H1 (cell line): ENCODE measurements at regions not wholly inside any gene's neighbourhood (a gene's known extent, or its start where the extent isn't known, plus 50 kb on each side); places are given as distances from the start of the nearest gene placed in this dataset.

Experiments
- CTCF ChIA-PET: fragments of 300-600 bp; sonication (Branson Sonifier 250); formaldehyde crosslinking; loops from one replicate; lab custom pipeline; 2021; ENCODE audit not compliant: partially characterized antibody; lab: Charles Lee
- POLR2A ChIA-PET: fragments of 300-600 bp; sonication (Branson Sonifier 250); formaldehyde crosslinking; loops from one replicate; lab custom pipeline; 2021; ENCODE audit warnings: inconsistent platforms; ENCODE audit not compliant: partially characterized antibody; lab: Charles Lee
- DNase-seq, 2 experiments: peaks; one replicate each; pipeline versions ENCODE4 v3.0.0 to v3.0.0-alpha.2; 2010 to 2022; ENCODE audit warnings: low spot score in 2 of 2, low read depth in 1 of 2, mixed read lengths in 1 of 2
- FAIRE-seq: peaks from 2 replicates; lab custom pipeline; 2011; peaks lifted over from hg19 to GRCh38; lab: Jason Lieb, UNC
- H2AFZ ChIP-seq: 2 replicates; pipeline ENCODE4 v1.8.1; 2012; ENCODE audit warnings: low read length, inconsistent platforms
- H2AK5ac ChIP-seq: 2 replicates; pipeline ENCODE4 v1.6.1; 2013; ENCODE audit warnings: low read depth, low read length
- H2BK120ac ChIP-seq: replicated peaks from 2 replicates; pipeline ENCODE3; 2013; ENCODE audit warnings: low read depth, low read length, inconsistent platforms
- H2BK12ac ChIP-seq: 2 replicates; pipeline ENCODE4 v1.6.1; 2013; ENCODE audit warnings: low read depth, low read length
- H2BK15ac ChIP-seq: 2 replicates; pipeline ENCODE4 v1.6.1; 2013; ENCODE audit warnings: low read length
- H2BK20ac ChIP-seq: 2 replicates; pipeline ENCODE4 v1.6.1; 2013; ENCODE audit warnings: low read length
- H2BK5ac ChIP-seq: 2 replicates; pipeline ENCODE4 v1.6.1; 2013; ENCODE audit warnings: low read depth, low read length
- H3K14ac ChIP-seq: 2 replicates; pipeline ENCODE4 v1.6.1; 2013; ENCODE audit warnings: inconsistent platforms; ENCODE audit not compliant: insufficient read length
- H3K18ac ChIP-seq: 2 replicates; pipeline ENCODE4 v1.6.1; 2013; ENCODE audit warnings: low read length; ENCODE audit errors: extremely low read depth
- H3K23ac ChIP-seq: 2 replicates; pipeline ENCODE4 v1.6.1; 2013; ENCODE audit warnings: inconsistent platforms; ENCODE audit not compliant: insufficient read length
- H3K23me2 ChIP-seq: 2 replicates; pipeline ENCODE4 v1.6.1; 2013; ENCODE audit warnings: low read depth, low read length
- H3K27ac ChIP-seq: 2 replicates; pipeline ENCODE4 v1.6.1; 2011; ENCODE audit warnings: low read depth, low read length, inconsistent platforms
- H3K27me3 ChIP-seq, 4 experiments: replicated peaks in 1 of 4; 1 replicate in 1 of 4; 2 replicates in 3 of 4; pipeline versions ENCODE4 v1.6.1 to v1.8.1; 2011 to 2013; ENCODE audit warnings: low read length in 3 of 4, mild to moderate bottlenecking in 3 of 4, inconsistent platforms in 2 of 4, mixed read lengths in 2 of 4, moderate library complexity in 1 of 4; ENCODE audit not compliant: control insufficient read depth in 3 of 4, insufficient read depth in 3 of 4; ENCODE audit errors: extremely low read depth in 1 of 4
- H3K36me3 ChIP-seq, 4 experiments: 2 replicates each; pipeline versions ENCODE4 v1.6.1 to v1.8.1; 2011 to 2013; ENCODE audit warnings: mild to moderate bottlenecking in 4 of 4, low read length in 3 of 4, moderate library complexity in 2 of 4, control low read depth in 1 of 4, inconsistent platforms in 1 of 4; ENCODE audit not compliant: insufficient read depth in 4 of 4, control insufficient read depth in 2 of 4
- H3K4ac ChIP-seq: replicated peaks from 2 replicates; pipeline ENCODE3; 2013; ENCODE audit warnings: low read length, low read depth, mixed read lengths, inconsistent platforms; ENCODE audit not compliant: insufficient read length
- H3K4me1 ChIP-seq, 4 experiments: replicated peaks in 1 of 4; 1 replicate in 1 of 4; 2 replicates in 3 of 4; pipeline versions ENCODE4 v1.6.1 to v1.8.1; 2011 to 2013; ENCODE audit warnings: low read length in 3 of 4, inconsistent platforms in 2 of 4, mixed read lengths in 1 of 4; ENCODE audit not compliant: insufficient read depth in 4 of 4, control insufficient read depth in 3 of 4
- H3K4me2 ChIP-seq, 2 experiments: 2 replicates each; pipeline versions ENCODE4 v1.6.1 to v1.8.1; 2011 to 2013; ENCODE audit warnings: low read depth in 2 of 2, low read length in 2 of 2, control low read depth in 1 of 2, inconsistent platforms in 1 of 2, mild to moderate bottlenecking in 1 of 2; ENCODE audit not compliant: insufficient read depth in 1 of 2
- H3K4me3 ChIP-seq, 4 experiments: fragments of 200-600, 300-600 bp in 1 of 4; sonication (generic), shearing (Covaris generic), sonication (Bioruptor Twin) in 1 of 4; 2 replicates each; pipeline versions ENCODE4 v1.5.1 to v1.8.1; 2011 to 2016; ENCODE audit warnings: low read length in 4 of 4, low read depth in 3 of 4, control low read depth in 2 of 4, inconsistent platforms in 2 of 4, mild to moderate bottlenecking in 2 of 4, mixed read lengths in 1 of 4, moderate library complexity in 1 of 4; ENCODE audit not compliant: insufficient read depth in 2 of 4; ENCODE audit errors: extremely low read depth in 1 of 4
- H3K56ac ChIP-seq: replicated peaks from 2 replicates; pipeline ENCODE3; 2013; ENCODE audit warnings: low read depth, mild to moderate bottlenecking, mixed read lengths, low read length, inconsistent platforms; ENCODE audit not compliant: insufficient read length
- H3K79me1 ChIP-seq: 2 replicates; pipeline ENCODE4 v1.6.1; 2013; ENCODE audit warnings: low read depth, low read length, control low read depth
- H3K79me2 ChIP-seq, 2 experiments: 2 replicates each; pipeline versions ENCODE4 v1.6.1 to v1.8.1; 2012 to 2013; ENCODE audit warnings: low read length in 2 of 2, mild to moderate bottlenecking in 2 of 2, inconsistent platforms in 1 of 2; ENCODE audit not compliant: insufficient read depth in 2 of 2, control insufficient read depth in 1 of 2
- H3K9ac ChIP-seq, 4 experiments: replicated peaks in 1 of 4; 1 replicate in 1 of 4; 2 replicates in 3 of 4; pipeline versions ENCODE4 v1.6.1 to v1.8.1; 2011 to 2013; ENCODE audit warnings: low read depth in 3 of 4, low read length in 3 of 4, control low read depth in 2 of 4, mild to moderate bottlenecking in 2 of 4, moderate library complexity in 2 of 4, inconsistent platforms in 1 of 4; ENCODE audit errors: extremely low read depth in 1 of 4
- H3K9me3 ChIP-seq, 2 experiments: 2 replicates each; pipeline versions ENCODE4 v1.6.1 to v1.8.1; 2012 to 2013; ENCODE audit warnings: mild to moderate bottlenecking in 2 of 2, moderate library complexity in 2 of 2, control low read depth in 1 of 2, inconsistent platforms in 1 of 2, low read depth in 1 of 2, low read length in 1 of 2, mixed read lengths in 1 of 2; ENCODE audit not compliant: insufficient read depth in 2 of 2
- H4K20me1 ChIP-seq, 2 experiments: replicated peaks in 1 of 2; 2 replicates each; pipeline versions ENCODE3 to v1.8.1; 2011 to 2013; ENCODE audit warnings: inconsistent platforms in 2 of 2, low read length in 2 of 2, mild to moderate bottlenecking in 1 of 2; ENCODE audit not compliant: insufficient read depth in 2 of 2, control insufficient read depth in 1 of 2
- H4K5ac ChIP-seq: 2 replicates; pipeline ENCODE4 v1.6.1; 2013; ENCODE audit warnings: low read length, low read depth, mixed read lengths, inconsistent platforms; ENCODE audit not compliant: insufficient read length
- H4K8ac ChIP-seq: 2 replicates; pipeline ENCODE4 v1.8.0; 2013; ENCODE audit warnings: mild to moderate bottlenecking, moderate library complexity, low read length, inconsistent platforms; ENCODE audit not compliant: insufficient read depth; ENCODE audit errors: extremely low read depth
- H4K91ac ChIP-seq: replicated peaks from 2 replicates; pipeline ENCODE3; 2013; ENCODE audit warnings: low read length, mixed read lengths, inconsistent platforms; ENCODE audit not compliant: insufficient read length
- CEBPB ChIP-seq: IDR thresholded peaks from 2 replicates; pipeline ENCODE4 v1.6.1; 2012; ENCODE audit warnings: low read depth, low read length
- NRF1 ChIP-seq: IDR thresholded peaks from 2 replicates; pipeline ENCODE4 v1.6.1; 2011; ENCODE audit warnings: mild to moderate bottlenecking, low read depth, low read length, improper control_type of control experiment
- POLR2A ChIP-seq, 2 experiments: IDR thresholded peaks; 1 replicate in 1 of 2; 2 replicates in 1 of 2; pipeline ENCODE4 v1.6.1; 2011; ENCODE audit warnings: low read depth in 2 of 2, low read length in 2 of 2, mild to moderate bottlenecking in 2 of 2; ENCODE audit errors: control extremely low read depth in 1 of 2
- WGBS, 2 experiments: shearing (Covaris generic) in 1 of 2; methylation state at CpG; one replicate each; pipeline versions ENCODE4 v1.1.6 to v1.1.7; 2013 to 2015; ENCODE audit warnings: low lambda C conversion rate in 2 of 2, mixed read lengths in 2 of 2, inconsistent platforms in 1 of 2, low coverage in 1 of 2, missing lambda C conversion rate in 1 of 2; ENCODE audit not compliant: insufficient replicate concordance in 2 of 2, insufficient coverage in 1 of 2, insufficient read length in 1 of 2; ENCODE audit errors: extremely low coverage in 1 of 2, missing lambda C conversion rate in 1 of 2; 5-methylcytosine and 5-hydroxymethylcytosine counted together

- Histone ChIP-seq H3K79me2 (no peaks in the 10 kb centered on the region), H3K27me3 (no peaks in the 10 kb centered on the region), H2BK20ac (no peak overlapping the region), H2BK12ac (no peak overlapping the region), H3K4ac (no peak overlapping the region), H4K8ac (no peak overlapping the region), H3K9ac (no peak overlapping the region), H3K9me3 (no peaks in the 10 kb centered on the region), H3K36me3 (no peaks in the 10 kb centered on the region), H3K27ac (no peak overlapping the region), H2BK120ac (no peak overlapping the region), H3K23me2 (no peaks in the 10 kb centered on the region), H2BK15ac (no peak overlapping the region), H3K56ac (no peak overlapping the region), H4K20me1 (no peaks in the 10 kb centered on the region), H4K5ac (no peak overlapping the region), H2BK5ac (no peak overlapping the region), H3K4me2 (no peak overlapping the region), H3K79me1 (no peaks in the 10 kb centered on the region), H3K23ac (no peak overlapping the region), H3K14ac (no peak overlapping the region), H2AK5ac (no peak overlapping the region), H3K4me3 (no peak overlapping the region), H2AFZ (no peak overlapping the region), H4K91ac (no peak overlapping the region), H3K4me1 (no peaks in the 10 kb centered on the region), H3K18ac (no peak overlapping the region)
- FAIRE-seq (no peak), DNase-seq (no peak)
- WGBS, 2 experiments: 94% methylated on average over 1 of the region's 1 CpG; no CpG with 5 or more reads in 1 of the 2 experiments
- ChIA-PET POLR2A (no interaction called here), CTCF (no interaction called here)
- no peak for TF ChIP-seq NRF1
- no peak for TF ChIP-seq POLR2A (IDR thresholded peaks at IDR 0.05; ENCODE audit: control extremely low read depth in 1 of 2, low read depth in 2 of 2, low read length in 2 of 2)
- no peak for TF ChIP-seq CEBPB
Measured at GRCh38 chr5:92041206-92041605, 658.1 kb upstream of the ARRDC3 start.
